SJCRH30 (cell line): ENCODE measurements at regions not wholly inside any gene's neighbourhood (a gene's known extent, or its start where the extent isn't known, plus 50 kb on each side); places are given as distances from the start of the nearest gene placed in this dataset.
"Not testable (repeated sequence)": the region's sequence is repeated elsewhere in the genome, so short reads cannot be mapped to it uniquely, and the experiment has no call there.

Source experiments
- DNase-seq, 2 experiments: peaks; one replicate each; pipeline ENCODE4 v3.0.0-alpha.2; 2015 to 2020
- H3K27ac ChIP-seq: fragments of 250-450 bp; sonication (Bioruptor Pico); 2 replicates; pipeline ENCODE4 v1.5.1; 2020; ENCODE audit warnings: mild to moderate bottlenecking, moderate library complexity
- H3K27me3 ChIP-seq: fragments of 250-450 bp; sonication (Bioruptor Pico); 2 replicates; pipeline ENCODE4 v1.5.1; 2020; ENCODE audit warnings: mild to moderate bottlenecking, moderate library complexity
- H3K36me3 ChIP-seq: fragments of 250-450 bp; sonication (Bioruptor Pico); 2 replicates; pipeline ENCODE4 v1.5.1; 2020; ENCODE audit warnings: mild to moderate bottlenecking, moderate library complexity
- H3K4me1 ChIP-seq: fragments of 250-450 bp; sonication (Bioruptor Pico); 2 replicates; pipeline ENCODE4 v1.5.1; 2020; ENCODE audit warnings: mild to moderate bottlenecking, moderate library complexity
- H3K4me3 ChIP-seq: fragments of 250-450 bp; sonication (Bioruptor Pico); 2 replicates; pipeline ENCODE4 v1.5.1; 2020; ENCODE audit warnings: mild to moderate bottlenecking, moderate library complexity
- H3K9me3 ChIP-seq: fragments of 250-450 bp; sonication (Bioruptor Pico); replicated peaks from 2 replicates; pipeline ENCODE4 v1.5.1; 2020; ENCODE audit warnings: mild to moderate bottlenecking, moderate library complexity

- H3K36me3 ChIP-seq: no peaks in the 10 kb centered on the region
- no peaks in the 10 kb centered on the region for H3K4me1 ChIP-seq
- H3K4me3 ChIP-seq: no peak overlapping the region
- DNase-seq: no peak
- H3K9me3 ChIP-seq: no peaks in the 10 kb centered on the region
- no peaks in the 10 kb centered on the region for H3K27me3 ChIP-seq
- no peak overlapping the region for H3K27ac ChIP-seq
Measured at GRCh38 chr15:98350276-98350675, 298.1 kb upstream of the IGF1R start.

DNA sequence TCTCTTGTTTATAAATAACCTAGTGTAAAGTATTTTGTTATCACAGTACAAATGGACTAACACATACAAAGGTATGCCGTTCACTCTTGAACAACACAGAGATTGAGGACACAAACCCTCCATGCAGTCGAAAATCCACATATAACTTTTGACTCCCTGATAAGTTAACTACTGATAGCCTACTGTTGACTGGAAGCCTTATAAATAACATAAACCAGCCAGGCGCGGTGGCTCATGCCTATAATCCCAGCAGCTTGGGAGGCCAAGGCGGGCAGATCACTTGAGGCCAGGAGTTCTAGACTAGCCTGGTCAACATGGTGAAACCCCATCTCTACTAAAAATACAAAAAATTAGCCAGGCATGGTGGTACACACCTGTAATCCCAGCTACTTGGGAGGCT, 290.1 kb upstream of the IGF1R start:
- not testable (repeated sequence) for H3K4me1 ChIP-seq, H3K27ac ChIP-seq, H3K27me3 ChIP-seq, H3K36me3 ChIP-seq, H3K9me3 ChIP-seq, DNase-seq, H3K4me3 ChIP-seq

DNA sequence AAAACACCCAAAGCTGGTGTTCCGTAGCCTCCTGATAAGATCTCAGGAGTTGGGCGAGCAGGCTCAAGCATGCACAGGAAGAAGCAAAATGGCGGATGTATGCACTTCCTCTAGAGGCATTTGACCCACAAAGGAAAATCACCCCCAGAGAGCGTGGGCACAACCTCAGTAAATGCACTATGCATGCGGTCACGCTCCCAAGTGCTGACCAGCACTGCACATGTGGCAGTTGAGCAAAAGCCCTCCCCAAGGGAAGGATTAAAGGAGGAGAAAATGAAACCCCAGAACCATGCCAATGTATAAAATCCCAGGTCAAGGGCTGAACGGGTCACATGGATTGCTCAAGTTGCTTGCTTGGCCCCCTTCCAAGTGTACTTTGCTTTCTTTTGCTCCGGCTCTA, 289.4 kb upstream of the IGF1R start:
- Histone ChIP-seq H3K9me3 (no peaks in the 10 kb centered on the region), H3K27ac (no peak overlapping the region), H3K4me3 (no peak overlapping the region), H3K4me1 (no peaks in the 10 kb centered on the region), H3K36me3 (no peaks in the 10 kb centered on the region), H3K27me3 (no peaks in the 10 kb centered on the region)
- DNase-seq: no peak

DNA sequence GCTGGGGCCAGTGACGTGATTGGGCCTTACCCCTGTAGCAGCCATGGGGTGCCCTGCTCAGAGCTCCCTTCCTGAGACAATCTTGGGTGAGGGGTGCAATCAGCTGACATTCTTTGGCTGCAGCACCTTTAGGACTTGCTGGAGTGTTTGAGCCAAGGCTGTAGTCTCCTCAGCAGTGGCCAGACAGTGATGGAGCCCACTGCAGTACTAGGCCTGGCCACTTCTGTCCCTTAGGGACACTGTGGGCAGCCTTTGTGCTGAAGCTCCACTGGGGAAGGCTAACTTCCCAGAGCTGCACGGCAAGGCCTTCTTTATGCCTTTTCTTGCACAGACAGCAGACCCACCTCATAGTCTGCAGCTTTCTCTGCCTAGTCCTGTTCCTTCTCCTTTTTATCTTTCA, 284.9 kb upstream of the IGF1R start:
- DNase-seq: no peak
- Histone ChIP-seq H3K4me1 (no peaks in the 10 kb centered on the region), H3K9me3 (no peaks in the 10 kb centered on the region), H3K27ac (no peak overlapping the region), H3K36me3 (no peaks in the 10 kb centered on the region), H3K27me3 (no peaks in the 10 kb centered on the region), H3K4me3 (no peak overlapping the region)

- Histone ChIP-seq H3K4me3 (no peak overlapping the region), H3K36me3 (no peaks in the 10 kb centered on the region), H3K27ac (no peak overlapping the region), H3K9me3 (no peaks in the 10 kb centered on the region), H3K4me1 (no peaks in the 10 kb centered on the region), H3K27me3 (no peaks in the 10 kb centered on the region)
- no peak for DNase-seq
Measured at GRCh38 chr15:98363955-98364354, 284.4 kb upstream of the IGF1R start.

GRCh38 chr15:98369081-98369716, 279.1 kb upstream of the IGF1R start:
- Histone ChIP-seq H3K27ac (no peak overlapping the region), H3K4me3 (no peak overlapping the region), H3K9me3 (no peaks in the 10 kb centered on the region), H3K27me3 (no peaks in the 10 kb centered on the region), H3K4me1 (no peaks in the 10 kb centered on the region), H3K36me3 (no peaks in the 10 kb centered on the region)
- DNase-seq: no peak

DNA sequence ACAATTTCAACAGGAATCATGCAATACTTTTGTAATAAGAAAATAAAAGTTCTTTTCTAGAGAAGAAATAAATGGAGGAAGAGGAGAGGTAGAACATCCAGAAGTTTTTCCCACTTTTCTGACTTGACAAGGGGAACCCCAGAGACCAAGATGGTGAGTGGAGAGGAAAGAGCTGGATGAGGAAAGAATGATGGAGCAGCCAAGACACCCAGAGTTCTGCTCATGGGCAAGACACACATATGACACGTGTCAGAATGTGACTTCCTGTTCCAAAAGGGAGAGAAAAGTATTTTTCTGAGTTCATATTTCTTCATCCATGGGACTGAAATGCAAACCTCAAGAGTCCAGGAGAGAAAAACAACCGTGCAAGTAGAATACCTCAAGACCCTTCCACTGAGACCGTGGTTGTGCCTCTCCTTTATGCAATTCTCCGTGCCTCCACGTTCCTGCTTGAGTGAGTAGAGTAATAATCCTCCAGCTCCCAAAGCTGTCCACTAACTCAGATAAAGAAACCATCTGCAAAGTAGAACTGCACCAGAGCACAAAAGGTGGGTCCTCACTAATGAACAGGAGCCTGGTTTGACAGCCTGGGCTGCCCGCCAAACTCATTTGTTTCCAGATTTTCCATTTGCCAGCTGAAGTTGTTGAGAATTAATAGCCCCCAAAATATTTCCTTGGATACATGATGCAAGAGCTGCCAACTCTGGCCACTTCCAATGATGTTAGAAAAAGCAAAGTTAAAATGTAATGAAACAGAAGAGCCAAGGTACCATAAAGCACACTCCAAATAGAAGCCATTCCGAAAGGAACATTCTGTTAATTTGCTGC, 272.6 kb upstream of the IGF1R start:
- Histone ChIP-seq H3K27me3 (no peaks in the 10 kb centered on the region), H3K36me3 (no peaks in the 10 kb centered on the region), H3K27ac (no peak overlapping the region), H3K4me1 (no peaks in the 10 kb centered on the region), H3K9me3 (no peaks in the 10 kb centered on the region), H3K4me3 (no peak overlapping the region)
- no peak for DNase-seq

- H3K27me3 ChIP-seq: no peaks in the 10 kb centered on the region; the same call in 1 of the 2 replicates
- H3K4me3 ChIP-seq: no peak overlapping the region
- H3K4me1 ChIP-seq: no peaks in the 10 kb centered on the region
- H3K27ac ChIP-seq: no peak overlapping the region
- no peaks in the 10 kb centered on the region for H3K9me3 ChIP-seq
- H3K36me3 ChIP-seq: no peaks in the 10 kb centered on the region
- DNase-seq: no peak
Measured at GRCh38 chr15:98380721-98381120, 267.6 kb upstream of the IGF1R start.

DNA sequence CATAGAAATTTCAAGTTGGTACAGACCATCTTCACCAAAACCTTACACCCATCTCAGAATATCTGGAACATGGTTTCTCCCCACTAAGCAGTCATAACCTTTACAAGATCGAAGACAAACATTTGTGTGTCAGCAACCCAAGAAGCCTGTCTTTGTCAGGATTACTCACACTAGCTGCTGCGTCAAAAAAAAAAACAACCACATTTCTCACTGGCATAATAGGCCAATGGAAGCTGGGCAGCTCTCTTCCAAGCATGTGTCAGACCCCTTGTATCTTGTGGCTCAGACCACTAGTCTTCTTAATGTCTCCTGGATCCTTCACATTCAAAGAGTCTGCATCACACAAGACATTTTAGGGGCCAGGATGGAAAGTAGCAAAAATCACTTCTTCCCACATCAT, 266.9 kb upstream of the IGF1R start:
- DNase-seq: no peak
- H3K36me3 ChIP-seq: no peaks in the 10 kb centered on the region
- H3K27me3 ChIP-seq: peaks cover 4% of the 10 kb centered on the region; the same call in 1 of the 2 replicates
- H3K9me3 ChIP-seq: no peaks in the 10 kb centered on the region
- H3K27ac ChIP-seq: no peak overlapping the region
- no peaks in the 10 kb centered on the region for H3K4me1 ChIP-seq
- no peak overlapping the region for H3K4me3 ChIP-seq

GRCh38 chr15:98382139-98382538, 266.2 kb upstream of the IGF1R start:
- no peak overlapping the region for H3K4me3 ChIP-seq
- H3K27ac ChIP-seq: no peak overlapping the region
- H3K9me3 ChIP-seq: no peaks in the 10 kb centered on the region
- H3K4me1 ChIP-seq: no peaks in the 10 kb centered on the region
- peaks cover 11% of the 10 kb centered on the region for H3K27me3 ChIP-seq
- H3K36me3 ChIP-seq: no peaks in the 10 kb centered on the region
- DNase-seq: no peak

DNA sequence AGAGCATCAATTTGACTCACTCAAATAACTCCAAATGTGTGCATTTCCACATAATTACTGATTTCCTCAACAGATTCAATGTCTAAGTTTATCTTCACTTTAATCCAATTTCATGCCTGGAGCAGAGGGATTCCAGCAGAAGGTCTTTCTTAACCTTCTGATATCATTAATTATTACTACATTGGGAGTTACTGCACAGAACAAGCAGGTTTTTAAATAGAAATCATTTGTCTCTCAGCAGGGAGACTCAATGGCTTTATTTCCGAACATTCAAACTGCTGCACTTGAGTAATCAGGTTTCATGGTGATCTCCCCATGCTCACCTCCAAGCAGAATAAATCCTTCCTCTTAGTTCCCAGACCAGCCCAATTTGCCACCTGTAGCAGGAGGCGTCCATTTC, 264.8 kb upstream of the IGF1R start:
- H3K4me1 ChIP-seq: no peaks in the 10 kb centered on the region
- no peak overlapping the region for H3K4me3 ChIP-seq
- H3K9me3 ChIP-seq: no peaks in the 10 kb centered on the region
- no peaks in the 10 kb centered on the region for H3K36me3 ChIP-seq
- H3K27me3 ChIP-seq: peaks cover 14% of the 10 kb centered on the region
- DNase-seq: no peak
- H3K27ac ChIP-seq: no peak overlapping the region

DNA sequence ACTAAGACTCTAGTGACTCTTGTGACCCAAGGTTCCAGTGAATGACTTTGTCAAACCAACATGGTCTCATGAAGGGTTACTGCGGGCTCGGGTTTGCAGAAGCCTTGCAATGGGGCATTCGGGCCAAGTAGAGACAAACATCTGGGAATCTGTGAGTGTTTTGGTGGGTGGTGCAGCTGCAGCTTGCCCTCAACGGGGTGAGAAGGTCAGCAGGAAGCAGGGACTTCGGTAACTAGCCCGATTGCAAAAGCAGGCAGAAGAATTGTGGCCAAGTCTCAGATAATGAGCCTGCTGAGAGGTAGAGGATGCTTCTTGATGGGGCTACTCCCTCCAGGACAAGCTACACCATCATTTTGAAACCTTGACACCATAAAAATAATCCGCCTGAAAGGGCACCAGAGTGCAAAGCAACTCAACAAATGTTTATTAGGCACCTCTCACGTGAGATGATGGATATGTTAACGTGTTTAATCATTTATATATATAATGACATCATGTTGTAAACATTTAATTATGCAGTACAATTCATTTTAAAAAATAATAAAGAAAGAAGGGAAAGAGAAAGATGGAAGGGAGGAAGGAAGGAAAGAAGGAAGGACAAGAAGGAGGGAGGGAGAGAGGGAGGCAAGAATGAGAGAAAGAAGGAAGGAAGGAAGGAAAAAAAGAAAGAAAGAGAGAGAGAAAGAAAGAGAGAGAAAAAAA, 263.9 kb upstream of the IGF1R start:
- Histone ChIP-seq H3K36me3 (no peaks in the 10 kb centered on the region), H3K27ac (no peak overlapping the region), H3K4me1 (no peaks in the 10 kb centered on the region), H3K9me3 (no peaks in the 10 kb centered on the region), H3K27me3 (peaks cover 14% of the 10 kb centered on the region), H3K4me3 (no peak overlapping the region)
- no peak for DNase-seq

DNA sequence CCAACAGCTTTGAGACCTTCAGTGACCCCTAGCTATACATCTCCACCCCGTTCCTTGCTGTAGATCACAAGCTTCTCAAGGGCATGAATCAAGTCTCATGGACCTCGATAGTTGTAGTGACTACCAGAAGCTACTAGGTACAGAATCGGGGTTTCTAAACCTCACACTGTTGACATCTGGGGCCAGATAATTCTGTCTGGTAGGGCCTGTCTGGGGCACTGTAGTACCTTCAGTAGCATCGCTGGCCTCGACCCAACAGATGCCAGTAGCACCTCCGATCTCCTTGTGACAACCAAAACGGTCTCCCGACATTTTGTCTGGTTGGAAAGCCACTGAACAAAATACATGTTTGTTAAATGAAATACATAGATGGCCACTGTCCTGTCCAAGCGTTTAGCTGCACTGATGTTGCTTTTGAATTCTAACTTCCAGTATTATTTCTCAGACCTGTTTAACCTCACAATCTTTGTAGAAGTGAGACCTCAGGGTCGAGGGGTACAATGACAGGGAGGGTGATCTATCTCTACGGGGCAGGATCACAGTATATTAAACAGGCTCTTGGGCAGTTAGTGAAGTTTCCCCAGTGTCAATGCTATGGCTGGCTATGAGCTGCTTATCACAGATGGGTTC, 262.5 kb upstream of the IGF1R start:
- no peak for DNase-seq
- Histone ChIP-seq H3K4me3 (no peak overlapping the region), H3K9me3 (no peaks in the 10 kb centered on the region), H3K4me1 (no peaks in the 10 kb centered on the region), H3K27me3 (peaks cover 14% of the 10 kb centered on the region), H3K36me3 (no peaks in the 10 kb centered on the region), H3K27ac (no peak overlapping the region)

- H3K9me3 ChIP-seq: no peaks in the 10 kb centered on the region
- no peak for DNase-seq
- peaks cover 14% of the 10 kb centered on the region for H3K27me3 ChIP-seq
Measured at GRCh38 chr15:98386561-98386960, 261.8 kb upstream of the IGF1R start.

DNA sequence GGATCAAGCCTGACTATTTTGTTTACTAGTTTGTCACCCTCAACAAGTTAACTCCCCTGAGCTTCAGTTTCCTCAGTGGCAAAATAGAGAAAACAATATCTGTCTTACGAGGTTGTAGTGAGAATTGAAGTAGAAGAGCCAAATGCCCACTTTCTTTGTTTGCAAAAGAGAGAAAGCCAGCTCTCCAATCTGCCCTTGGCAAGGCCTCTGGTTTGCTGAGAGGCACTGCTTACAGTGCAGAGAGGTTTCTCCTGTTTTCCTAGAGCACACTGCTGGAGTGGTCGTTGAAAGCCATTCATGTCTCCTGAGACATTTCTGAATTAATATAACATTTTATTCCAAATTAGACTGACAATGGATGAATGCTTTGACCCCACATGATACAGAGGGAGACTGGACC, 260.5 kb upstream of the IGF1R start:
- Histone ChIP-seq H3K4me1 (no peaks in the 10 kb centered on the region), H3K36me3 (no peaks in the 10 kb centered on the region), H3K27me3 (peaks cover 14% of the 10 kb centered on the region), H3K4me3 (no peak overlapping the region), H3K27ac (no peak overlapping the region), H3K9me3 (no peaks in the 10 kb centered on the region)
- DNase-seq: no peak

More at GRCh38 chr15:98386561-98386960, 261.8 kb upstream of the IGF1R start:
- H3K27ac ChIP-seq: no peak overlapping the region
- no peaks in the 10 kb centered on the region for H3K36me3 ChIP-seq
- H3K4me3 ChIP-seq: no peak overlapping the region
- H3K4me1 ChIP-seq: no peaks in the 10 kb centered on the region
